HepG2 (cell line): ENCODE measurements at regions not wholly inside any gene's neighbourhood (a gene's known extent, or its start where the extent isn't known, plus 50 kb on each side); places are given as distances from the start of the nearest gene placed in this dataset.
"Not testable (repeated sequence)": the region's sequence is repeated elsewhere in the genome, so short reads cannot be mapped to it uniquely, and the experiment has no call there.

Source experiments
- BHLHE40 ChIP-seq: IDR thresholded peaks from 2 replicates; pipeline ENCODE4 v1.6.1; 2011; ENCODE audit warnings: low read length, improper control_type of control experiment
- EED ChIP-seq: sonication (generic); formaldehyde crosslinking; IDR thresholded peaks from 2 replicates; pipeline ENCODE4 v1.5.0; 2020; ENCODE audit warnings: mild to moderate bottlenecking, missing genetic modification reagents
- TAF1 ChIP-seq: sonication (generic); formaldehyde crosslinking; IDR thresholded peaks from 2 replicates; pipeline ENCODE4 v1.4.0; 2020; ENCODE audit warnings: missing genetic modification reagents
- ZZZ3 ChIP-seq: sonication (generic); formaldehyde crosslinking; IDR thresholded peaks from 2 replicates; pipeline ENCODE4 v1.4.0; 2020; ENCODE audit warnings: missing genetic modification reagents, mild to moderate bottlenecking, borderline replicate concordance
- TF ChIP-seq, protein P1 (sequence below): sonication (generic); formaldehyde crosslinking; IDR thresholded peaks from 2 replicates; pipeline ENCODE4 v1.5.0; 2020; ENCODE audit warnings: mild to moderate bottlenecking, missing genetic modification reagents, moderate library complexity

DNA sequence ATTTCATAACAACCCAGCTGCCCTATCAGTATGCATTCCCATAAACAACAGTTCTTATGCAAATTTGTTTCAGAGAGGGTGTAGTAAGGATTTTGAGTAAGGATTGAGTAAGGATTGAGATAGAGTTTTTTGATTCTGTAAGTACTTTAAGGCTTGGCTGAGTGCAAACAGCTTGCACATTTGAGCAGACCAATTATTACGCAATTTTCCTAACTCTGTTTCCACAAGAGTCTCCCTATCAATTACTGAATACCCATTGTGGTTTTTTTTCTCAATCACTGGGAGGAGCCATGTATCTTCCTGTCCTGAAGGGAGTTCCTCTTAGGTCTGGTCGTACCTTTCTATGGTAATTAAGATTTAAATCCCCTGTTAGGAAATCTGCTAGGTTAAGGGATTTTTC, 105.0 kb upstream of the AADAT start:
- not testable (repeated sequence) for TF ChIP-seq EED; ZZZ3 (CRISPR knock-in tag); TAF1 (CRISPR knock-in tag); BHLHE40
- TF ChIP-seq, protein P1, sequence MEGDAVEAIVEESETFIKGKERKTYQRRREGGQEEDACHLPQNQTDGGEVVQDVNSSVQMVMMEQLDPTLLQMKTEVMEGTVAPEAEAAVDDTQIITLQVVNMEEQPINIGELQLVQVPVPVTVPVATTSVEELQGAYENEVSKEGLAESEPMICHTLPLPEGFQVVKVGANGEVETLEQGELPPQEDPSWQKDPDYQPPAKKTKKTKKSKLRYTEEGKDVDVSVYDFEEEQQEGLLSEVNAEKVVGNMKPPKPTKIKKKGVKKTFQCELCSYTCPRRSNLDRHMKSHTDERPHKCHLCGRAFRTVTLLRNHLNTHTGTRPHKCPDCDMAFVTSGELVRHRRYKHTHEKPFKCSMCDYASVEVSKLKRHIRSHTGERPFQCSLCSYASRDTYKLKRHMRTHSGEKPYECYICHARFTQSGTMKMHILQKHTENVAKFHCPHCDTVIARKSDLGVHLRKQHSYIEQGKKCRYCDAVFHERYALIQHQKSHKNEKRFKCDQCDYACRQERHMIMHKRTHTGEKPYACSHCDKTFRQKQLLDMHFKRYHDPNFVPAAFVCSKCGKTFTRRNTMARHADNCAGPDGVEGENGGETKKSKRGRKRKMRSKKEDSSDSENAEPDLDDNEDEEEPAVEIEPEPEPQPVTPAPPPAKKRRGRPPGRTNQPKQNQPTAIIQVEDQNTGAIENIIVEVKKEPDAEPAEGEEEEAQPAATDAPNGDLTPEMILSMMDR (CRISPR knock-in tag): not testable (repeated sequence)
